ENCODE measurements at regions not wholly inside any gene's neighbourhood (a gene's known extent, or its start where the extent isn't known, plus 50 kb on each side); places are given as distances from the start of the nearest gene placed in this dataset.

DNA sequence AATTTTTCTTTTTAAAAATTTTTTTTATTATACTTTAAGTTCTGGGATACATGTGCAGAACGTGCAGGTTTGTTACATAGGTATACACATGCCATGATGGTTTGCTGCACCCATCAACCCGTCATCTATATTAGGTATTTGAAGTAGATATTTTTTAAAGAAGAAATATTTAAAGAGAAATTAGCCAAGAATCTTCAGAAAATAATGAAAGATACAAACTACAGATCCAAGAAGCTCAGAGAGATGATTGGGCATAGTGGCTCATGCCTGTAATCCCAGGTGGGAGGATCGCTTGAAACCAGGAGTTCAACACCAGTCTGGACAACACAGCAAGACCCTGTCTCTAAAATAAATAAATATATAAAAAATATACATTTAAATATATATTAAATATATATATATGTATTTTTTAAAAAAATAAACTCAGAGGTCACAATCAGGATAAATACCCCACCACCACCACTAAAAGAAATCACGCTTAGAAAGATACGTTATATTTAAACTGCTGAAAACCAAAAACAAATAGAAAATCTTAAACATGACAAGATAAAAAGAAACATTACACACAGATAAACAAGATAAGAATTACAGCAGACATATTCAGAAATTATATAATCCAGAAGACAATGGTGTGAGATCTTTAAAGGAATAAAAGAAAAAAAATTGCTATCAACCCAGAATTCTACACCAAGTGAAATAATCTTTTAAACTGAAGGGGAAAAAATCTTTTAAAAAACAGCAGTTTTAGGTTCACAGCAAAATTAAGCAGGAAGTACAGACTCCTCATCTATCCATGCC lies 57.5 kb downstream of the CSF2 start:
- DNase-seq (ENCODE audit: low read depth, low spot score): no peak

DNA sequence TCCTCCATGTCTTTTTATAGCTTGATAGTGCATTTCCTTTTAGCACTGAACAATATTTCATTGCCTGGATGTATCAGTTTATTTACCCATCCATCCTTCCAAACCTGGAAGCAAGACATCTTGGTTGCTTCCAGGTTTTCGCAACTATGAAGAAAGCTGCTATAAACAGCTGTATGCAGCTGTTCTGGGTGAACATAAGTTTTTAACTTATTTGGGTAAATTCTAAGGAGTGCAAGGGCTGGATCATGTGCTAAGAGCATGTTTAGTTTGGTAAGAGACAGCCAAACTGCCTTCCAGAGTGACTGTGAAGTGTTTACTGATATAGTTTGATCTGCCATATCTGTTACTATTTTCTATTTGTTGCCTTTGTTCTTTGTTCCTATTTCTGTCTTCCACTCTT lies 58.5 kb downstream of the CSF2 start:
- no peak for DNase-seq (ENCODE audit: low read depth, low spot score)

GRCh38 chr5:132134384-132134783 lies 60.8 kb downstream of the CSF2 start:
- peak; percentile 3 for DNase-seq (ENCODE audit: low read depth, low spot score)

GRCh38 chr5:132136906-132137305 lies 63.3 kb downstream of the CSF2 start:
- no peak for DNase-seq (ENCODE audit: low read depth, low spot score)

DNA sequence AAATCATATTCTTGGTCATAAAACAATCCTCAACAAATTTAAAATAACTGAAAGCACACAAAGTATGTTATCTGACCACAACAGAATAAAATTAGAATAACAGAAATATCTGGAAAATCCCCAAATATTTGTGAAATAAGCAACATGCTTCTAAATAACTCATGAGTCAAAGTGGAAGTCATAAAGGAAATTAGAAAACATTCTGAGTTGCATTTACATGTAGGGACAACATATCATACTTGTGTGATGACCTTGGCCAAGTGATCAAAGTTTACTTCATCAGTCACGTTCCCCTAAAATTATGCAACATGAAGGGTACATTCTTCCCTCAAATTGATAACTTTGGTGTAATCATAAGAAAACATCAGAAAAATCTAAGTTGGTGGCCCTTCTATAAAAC lies 64.7 kb downstream of the CSF2 start:
- no peak for DNase-seq (ENCODE audit: low read depth, low spot score)

Measured in smooth muscle cell of the brain vasculature (primary cell).